ENCODE measurements at regions not wholly inside any gene's neighbourhood (a gene's known extent, or its start where the extent isn't known, plus 50 kb on each side); places are given as distances from the start of the nearest gene placed in this dataset.

DNA sequence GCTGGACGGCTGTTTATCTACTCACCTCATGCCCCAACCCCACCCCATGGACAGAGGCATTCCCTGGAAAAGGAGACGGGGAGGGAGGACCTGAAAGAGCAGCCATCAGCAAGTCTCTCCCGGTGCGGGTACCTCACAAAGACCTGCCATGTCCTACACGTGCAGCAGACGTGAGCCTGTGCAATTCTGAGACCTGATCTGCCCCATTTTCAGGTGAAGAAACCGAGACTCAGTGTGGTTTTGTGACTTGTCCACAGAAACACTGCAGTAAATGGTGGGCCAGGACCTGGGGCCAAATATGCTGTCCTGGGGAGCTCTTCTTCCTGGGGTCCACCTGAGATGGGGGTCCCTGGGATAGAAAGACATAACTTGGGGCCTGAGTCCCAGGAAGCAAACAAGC lies 137.0 kb upstream of the LINGO1 start:
- no peak for DNase-seq

DNA sequence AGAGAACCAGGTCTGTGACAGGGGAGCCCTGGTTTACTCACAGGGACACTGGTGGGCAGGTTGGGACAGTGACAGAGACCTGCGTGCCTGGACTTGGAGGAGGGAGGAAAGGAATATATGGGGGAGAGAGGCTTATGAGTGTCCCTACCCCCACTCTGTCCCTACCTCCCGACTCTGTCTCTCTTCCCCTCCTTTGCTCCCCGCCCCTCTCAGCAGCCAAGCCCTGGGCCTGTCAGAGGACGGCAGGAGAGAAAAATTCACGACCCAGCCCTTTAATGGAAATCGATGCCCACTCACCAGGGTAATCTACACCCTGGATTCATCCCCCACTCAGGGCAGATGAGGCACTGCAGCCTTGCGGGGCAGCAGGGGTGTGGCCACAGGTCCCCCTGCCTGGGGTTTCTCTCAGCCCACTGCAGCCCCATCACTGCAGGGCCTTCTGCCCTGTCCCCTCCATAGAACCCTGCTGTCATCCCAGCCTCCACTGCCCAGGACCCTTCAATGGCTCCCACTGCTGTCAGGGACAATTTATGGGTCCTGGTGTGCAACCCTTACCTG lies 135.9 kb upstream of the LINGO1 start:
- DNase-seq = no peak

DNA sequence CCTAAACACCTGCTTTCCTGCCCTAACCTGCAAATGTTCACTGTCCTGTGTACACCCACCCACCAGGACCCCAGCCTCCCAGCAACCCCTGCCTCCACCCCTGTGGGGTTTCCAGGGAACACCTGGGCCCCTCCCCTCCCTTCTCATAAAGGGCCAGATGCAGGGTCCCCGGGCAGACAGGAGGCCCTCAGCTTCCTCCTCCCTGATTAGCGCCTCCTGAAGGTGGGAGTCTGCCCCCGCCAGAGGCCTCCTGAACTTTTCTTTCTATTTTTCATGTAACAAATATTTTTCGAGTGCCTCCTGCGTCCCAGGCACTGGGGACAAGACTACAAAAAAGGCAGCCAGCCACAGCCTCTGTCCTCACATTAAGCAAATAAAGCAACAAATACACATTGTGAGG lies 135.4 kb upstream of the LINGO1 start:
- DNase-seq = no peak

- no peak for DNase-seq
These were observed 131.4 kb upstream of the LINGO1 start for GRCh38 chr15:77764095-77764494.

- no peak for DNase-seq
These were observed 130.1 kb upstream of the LINGO1 start for GRCh38 chr15:77762747-77763355.

DNA sequence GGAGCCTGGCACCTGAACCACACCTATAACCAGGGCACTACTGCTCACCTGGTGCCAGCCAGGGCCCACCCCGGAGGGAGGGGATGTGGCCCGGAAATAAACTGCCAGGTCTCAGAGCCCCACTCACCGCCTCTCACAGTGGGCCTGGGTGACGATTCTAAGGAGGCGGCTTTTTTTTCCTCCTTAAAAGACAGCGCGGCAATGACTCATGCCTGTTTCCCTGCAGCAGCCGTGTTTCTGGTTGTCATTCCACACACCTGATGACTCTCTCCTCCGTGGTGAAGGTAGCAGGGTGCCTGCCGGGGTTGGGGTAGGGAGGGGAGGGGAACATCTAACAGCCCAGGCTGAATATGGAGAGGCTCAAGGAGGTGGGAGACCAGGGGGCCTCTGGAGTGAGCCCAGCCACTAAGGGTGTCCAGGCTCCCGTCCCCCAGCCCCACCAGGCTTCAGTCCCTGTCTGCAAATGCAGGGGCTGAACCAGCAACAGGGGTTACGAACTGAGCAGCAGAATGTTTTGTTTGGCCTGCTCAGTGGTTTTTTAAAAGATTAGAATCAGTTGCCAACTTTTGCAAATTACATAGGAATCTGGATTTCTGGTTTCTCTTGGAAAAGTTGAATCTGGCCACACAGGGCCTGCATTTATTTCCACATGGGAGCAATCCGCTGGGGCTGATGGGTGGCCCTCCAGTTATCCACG lies 127.3 kb upstream of the LINGO1 start:
- peak in 11 of 58 donors; percentile 6 to 49 (median 15) for DNase-seq

- DNase-seq = no peak
These were observed 121.2 kb upstream of the LINGO1 start for GRCh38 chr15:77753939-77754338.

GRCh38 chr15:77753281-77753873 lies 120.7 kb upstream of the LINGO1 start:
- peak in 19 of 58 donors; percentile 5 to 53 (median 29) for DNase-seq

DNA sequence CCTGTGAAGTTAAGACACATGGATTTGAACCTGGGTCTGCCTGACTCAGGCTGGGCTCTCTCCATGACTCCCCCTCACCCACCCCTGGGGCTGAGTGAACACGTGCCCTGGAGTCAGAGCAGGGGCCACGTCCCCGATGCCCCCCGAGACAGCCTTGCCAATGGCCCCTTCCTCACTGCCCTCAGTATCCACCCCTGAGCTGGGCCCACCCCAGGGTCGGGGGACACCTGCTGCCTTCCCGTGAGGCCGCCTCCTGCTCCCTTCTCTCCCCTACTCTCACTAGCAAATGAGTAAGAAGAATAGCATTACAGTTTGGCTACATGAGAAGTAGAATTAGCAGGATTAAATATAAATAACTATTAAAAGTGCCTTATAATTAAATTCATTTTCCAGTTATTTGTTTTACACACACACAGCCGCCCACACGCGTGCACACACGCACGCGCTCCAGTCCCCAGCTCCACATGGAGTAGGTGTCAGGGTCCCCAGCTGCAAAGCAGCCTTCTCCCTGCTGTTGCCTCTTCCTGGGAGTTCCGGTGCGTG lies 117.4 kb upstream of the LINGO1 start:
- DNase-seq = peak in 1 of 58 donors; percentile 14

- no peak for DNase-seq
These were observed 116.7 kb upstream of the LINGO1 start for GRCh38 chr15:77749236-77749997.

DNA sequence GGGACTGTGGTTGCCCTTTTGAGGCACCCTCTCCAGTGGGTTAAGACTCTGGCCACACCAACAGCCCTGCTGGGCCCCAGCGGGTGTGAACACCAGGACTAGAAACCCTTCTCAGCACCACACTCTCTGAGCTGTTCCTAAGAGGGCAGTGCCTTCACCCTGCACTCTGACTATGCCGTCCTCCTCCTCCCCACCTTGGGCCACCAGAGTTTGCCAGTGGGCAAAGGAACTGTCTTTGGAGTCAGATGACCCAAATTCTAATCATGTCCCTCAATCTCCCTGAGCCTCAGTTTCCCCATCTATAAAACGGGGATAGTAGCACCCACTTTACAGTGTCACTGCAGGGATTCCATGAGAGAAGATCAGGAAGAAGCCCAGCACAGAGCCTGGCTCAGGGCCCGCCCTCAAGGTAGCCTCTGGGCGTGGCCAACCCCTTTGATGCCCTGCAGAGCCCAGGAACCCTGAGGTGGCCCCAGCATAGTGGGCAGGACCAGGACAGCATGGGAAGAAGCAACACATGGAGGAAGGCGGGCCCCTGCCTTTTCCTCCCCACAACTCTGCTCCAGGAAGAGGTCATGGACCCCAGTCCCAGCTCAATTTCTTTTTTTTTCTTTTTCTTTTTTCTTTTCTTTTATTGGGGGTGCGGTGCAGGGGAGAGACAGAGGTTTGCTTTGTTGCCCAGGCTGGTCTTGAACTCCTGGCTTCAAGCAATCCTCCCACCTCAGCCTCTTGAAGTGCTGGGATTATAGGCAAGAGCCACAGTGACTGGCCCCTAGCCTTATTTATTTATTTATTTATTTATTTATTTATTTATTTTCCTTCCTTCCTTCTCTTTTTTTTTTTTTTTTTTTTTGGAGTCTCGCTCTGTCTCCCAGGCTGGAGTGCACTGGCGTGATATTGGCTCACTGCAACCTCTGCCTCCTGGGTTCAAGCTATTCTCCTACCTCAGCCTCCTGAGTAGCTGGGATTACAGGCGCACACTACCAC lies 115.7 kb upstream of the LINGO1 start:
- no peak for DNase-seq

DNA sequence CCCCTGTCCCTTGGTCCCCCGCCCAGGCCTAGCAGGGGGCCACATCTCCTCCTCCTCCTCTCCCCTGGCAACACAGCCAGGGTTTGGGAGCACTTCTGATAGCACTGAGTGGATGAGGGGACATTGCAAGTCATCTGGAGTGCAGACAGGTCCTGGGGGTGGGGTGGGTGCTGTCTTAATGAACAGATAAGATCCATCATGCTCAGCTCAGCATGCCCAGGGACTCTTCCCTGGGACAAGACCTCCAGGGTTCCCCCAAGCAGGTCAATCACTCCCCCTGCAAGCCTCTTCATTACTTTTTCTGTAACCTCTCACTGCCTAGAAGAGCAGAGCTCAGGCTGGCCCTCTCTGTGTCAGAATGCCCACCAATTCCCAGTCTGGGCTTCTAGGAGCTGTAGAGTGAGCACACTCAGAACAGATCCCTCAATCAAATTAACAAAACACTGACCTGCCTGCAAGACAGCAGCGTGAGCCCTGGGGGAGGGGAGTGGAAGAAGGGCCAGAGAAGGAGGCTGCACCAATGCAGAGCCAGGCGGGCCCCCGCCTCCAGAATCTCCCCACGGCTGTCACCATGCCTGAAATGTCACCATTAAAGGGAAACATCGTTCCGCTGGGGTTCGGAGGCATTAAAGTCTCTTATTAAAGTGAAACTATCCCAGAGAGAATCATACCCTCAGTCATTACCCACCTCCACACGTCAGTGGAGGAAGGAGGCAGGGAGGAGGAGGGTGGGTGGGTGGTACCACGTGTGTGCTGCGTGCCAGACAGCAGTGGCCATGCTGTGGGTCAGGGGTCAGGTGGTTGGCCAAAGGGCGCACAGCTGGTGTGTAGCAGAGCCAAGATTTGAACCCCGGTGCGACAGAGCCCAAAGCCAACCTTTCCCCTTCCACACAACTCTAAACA lies 114.7 kb upstream of the LINGO1 start:
- DNase-seq = no peak

GRCh38 chr15:77746254-77747174 lies 113.8 kb upstream of the LINGO1 start:
- no peak for DNase-seq

DNA sequence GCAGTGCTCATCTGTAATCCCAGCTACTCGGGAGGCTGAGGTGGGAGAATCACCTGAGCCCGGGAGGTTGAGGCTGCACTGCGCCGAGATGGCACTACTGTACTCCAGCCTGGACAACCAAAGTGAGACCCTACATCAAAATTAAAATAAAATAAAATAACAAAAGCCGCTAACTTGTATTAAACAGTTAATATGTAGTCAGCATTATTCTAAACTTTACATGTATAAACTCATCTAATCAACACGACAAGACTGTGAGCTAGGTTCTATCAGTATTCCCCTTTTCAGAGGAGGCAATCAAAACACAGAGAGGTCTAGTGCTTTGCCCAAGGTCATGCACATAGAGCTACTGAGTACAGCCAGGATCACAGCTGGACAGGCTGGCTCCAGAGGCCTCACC lies 111.7 kb upstream of the LINGO1 start:
- DNase-seq = no peak

DNA sequence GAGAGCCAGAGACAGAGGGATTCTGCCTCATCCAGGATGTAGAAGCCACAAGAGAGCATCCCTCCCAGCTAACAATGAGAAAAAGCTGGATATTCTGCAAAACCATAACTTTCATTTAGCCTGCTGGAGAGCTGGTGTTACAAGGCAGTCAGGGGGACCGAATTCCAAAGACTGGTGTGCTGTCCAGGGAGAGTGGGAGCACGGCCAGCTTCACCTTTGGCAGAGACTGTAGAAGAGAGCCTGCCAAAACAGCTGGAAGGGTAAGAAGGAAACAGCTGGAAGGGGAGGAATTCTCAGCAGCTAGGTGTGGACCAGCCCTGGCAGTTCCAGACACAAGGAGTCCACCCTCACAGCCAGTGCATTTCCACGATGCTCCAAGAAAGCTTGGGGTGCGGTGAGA lies 109.9 kb upstream of the LINGO1 start:
- no peak for DNase-seq

- DNase-seq = no peak
These were observed 109.4 kb upstream of the LINGO1 start for GRCh38 chr15:77742127-77742526.

DNA sequence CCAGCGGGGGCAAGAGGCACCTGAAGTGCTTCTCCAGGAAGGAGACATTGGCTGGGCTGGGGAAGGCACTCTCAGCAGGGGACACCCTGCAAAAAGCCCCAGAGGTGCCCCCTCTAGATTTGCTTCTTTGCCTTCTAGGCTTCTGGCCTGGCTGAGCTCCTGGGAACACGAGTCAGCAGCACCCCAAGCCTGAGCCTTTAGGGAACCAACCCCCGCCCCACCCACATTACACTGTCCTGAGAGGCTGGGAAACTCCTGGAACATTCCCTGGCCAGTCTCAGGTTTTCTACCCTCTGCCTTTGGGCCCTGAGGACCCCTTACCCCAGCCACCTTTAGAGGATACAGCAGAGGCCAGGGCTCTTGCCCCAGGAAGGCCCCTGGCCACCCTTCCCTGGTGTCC lies 108.4 kb upstream of the LINGO1 start:
- DNase-seq = no peak

All from anterior cingulate cortex (tissue), 58 donors.